ENCODE measurements at regions not wholly inside any gene's neighbourhood (a gene's known extent, or its start where the extent isn't known, plus 50 kb on each side); places are given as distances from the start of the nearest gene placed in this dataset.

GRCh38 chr6:150698391-150698790 lies 98.7 kb downstream of the PLEKHG1 start:
- no peaks in the 10 kb centered on the region for H3F3A ChIP-seq (ENCODE audit: low read depth)
- TF ChIP-seq EZH2phosphoT487 (IDR thresholded peaks at IDR 0.05; ENCODE audit: borderline replicate concordance) (no peak), CTCF (conservative IDR thresholded peaks at IDR 0.05; ENCODE audit: low read length) (no peak)
- no peak overlapping the region for H3K4me2 ChIP-seq (ENCODE audit: low read depth, low read length, poor library complexity, severe bottlenecking)
- no peaks in the 10 kb centered on the region for H3K27me3 ChIP-seq (ENCODE audit: insufficient read depth, low read length, poor library complexity, severe bottlenecking)
- H3K9ac ChIP-seq (ENCODE audit: low read depth, low read length, poor library complexity, severe bottlenecking), result no peak overlapping the region
- H3K79me2 ChIP-seq (ENCODE audit: insufficient read depth, low read length), result peaks cover 47% of the 10 kb centered on the region
- H3K4me1 ChIP-seq (ENCODE audit: insufficient read depth, low read length, poor library complexity, severe bottlenecking), result peaks cover 12% of the 10 kb centered on the region
- no peak overlapping the region for H3K4me3 ChIP-seq (ENCODE audit: low read length, poor library complexity, severe bottlenecking)
- H3K9me2 ChIP-seq (replicated peaks; ENCODE audit: low read depth, low read length), result no peaks in the 10 kb centered on the region
- peaks cover 2% of the 10 kb centered on the region; the same call in 1 of the 2 replicates for H3K36me3 ChIP-seq (ENCODE audit: insufficient read depth, low read length)
- H2AFZ ChIP-seq (ENCODE audit: low read length), result no peak overlapping the region
- peaks cover 13% of the 10 kb centered on the region for H4K20me1 ChIP-seq (ENCODE audit: insufficient read depth, low read length, poor library complexity, severe bottlenecking)
- no peaks in the 10 kb centered on the region for H3K9me3 ChIP-seq (ENCODE audit: insufficient read depth, low read depth, low read length)

DNA sequence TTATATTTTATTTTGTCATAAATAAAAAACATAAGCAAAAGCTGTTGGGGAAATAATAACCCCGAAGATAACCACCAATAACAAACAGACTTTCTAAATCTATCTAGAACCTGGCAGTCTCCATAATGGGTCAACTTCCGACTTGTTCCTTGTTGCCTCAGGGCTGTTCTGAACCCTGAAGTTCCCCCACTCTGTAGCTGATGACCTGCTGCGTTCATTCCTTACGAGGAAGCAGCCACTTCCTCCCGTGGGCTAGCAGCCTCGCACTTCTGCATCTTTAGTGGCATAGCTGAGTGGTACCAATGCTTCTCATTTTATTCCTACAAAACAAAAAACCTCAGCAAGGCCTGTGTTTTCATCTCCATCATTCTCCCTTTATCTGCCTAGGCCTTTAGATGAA lies 103.0 kb downstream of the PLEKHG1 start:
- H3F3A ChIP-seq (ENCODE audit: low read depth), result no peaks in the 10 kb centered on the region
- H2AFZ ChIP-seq (ENCODE audit: low read length), result no peak overlapping the region
- H3K9me3 ChIP-seq (ENCODE audit: insufficient read depth, low read depth, low read length), result no peaks in the 10 kb centered on the region
- H3K9me2 ChIP-seq (replicated peaks; ENCODE audit: low read depth, low read length), result no peaks in the 10 kb centered on the region
- H3K36me3 ChIP-seq (ENCODE audit: insufficient read depth, low read length), result no peaks in the 10 kb centered on the region; the same call in 1 of the 2 replicates
- H3K4me1 ChIP-seq (ENCODE audit: insufficient read depth, low read length, poor library complexity, severe bottlenecking), result peaks cover 13% of the 10 kb centered on the region
- peaks cover 66% of the 10 kb centered on the region for H3K79me2 ChIP-seq (ENCODE audit: insufficient read depth, low read length)
- H3K4me2 ChIP-seq (ENCODE audit: low read depth, low read length, poor library complexity, severe bottlenecking), result peak overlapping the region; percentile 12
- no peak overlapping the region for H3K4me3 ChIP-seq (ENCODE audit: low read length, poor library complexity, severe bottlenecking)
- H3K9ac ChIP-seq (ENCODE audit: low read depth, low read length, poor library complexity, severe bottlenecking), result no peak overlapping the region
- no peaks in the 10 kb centered on the region for H3K27me3 ChIP-seq (ENCODE audit: insufficient read depth, low read length, poor library complexity, severe bottlenecking)
- TF ChIP-seq CTCF (conservative IDR thresholded peaks at IDR 0.05; ENCODE audit: low read length), result no peak
- peaks cover 10% of the 10 kb centered on the region for H4K20me1 ChIP-seq (ENCODE audit: insufficient read depth, low read length, poor library complexity, severe bottlenecking)

- TF ChIP-seq CTCF (conservative IDR thresholded peaks at IDR 0.05; ENCODE audit: low read length) (no peak), EZH2phosphoT487 (IDR thresholded peaks at IDR 0.05; ENCODE audit: borderline replicate concordance) (no peak)
- no peaks in the 10 kb centered on the region for H3K9me3 ChIP-seq (ENCODE audit: insufficient read depth, low read depth, low read length)
- no peaks in the 10 kb centered on the region for H3F3A ChIP-seq (ENCODE audit: low read depth)
- no peak overlapping the region for H2AFZ ChIP-seq (ENCODE audit: low read length)
- H3K9me2 ChIP-seq (replicated peaks; ENCODE audit: low read depth, low read length), result no peaks in the 10 kb centered on the region
- no peaks in the 10 kb centered on the region; the same call in 1 of the 2 replicates for H3K36me3 ChIP-seq (ENCODE audit: insufficient read depth, low read length)
- H3K4me2 ChIP-seq (ENCODE audit: low read depth, low read length, poor library complexity, severe bottlenecking), result no peak overlapping the region
- no peak overlapping the region for H3K9ac ChIP-seq (ENCODE audit: low read depth, low read length, poor library complexity, severe bottlenecking)
- peaks cover 58% of the 10 kb centered on the region for H3K79me2 ChIP-seq (ENCODE audit: insufficient read depth, low read length)
- no peaks in the 10 kb centered on the region for H3K27me3 ChIP-seq (ENCODE audit: insufficient read depth, low read length, poor library complexity, severe bottlenecking)
- H3K4me1 ChIP-seq (ENCODE audit: insufficient read depth, low read length, poor library complexity, severe bottlenecking), result peaks cover 17% of the 10 kb centered on the region
- H3K4me3 ChIP-seq (ENCODE audit: low read length, poor library complexity, severe bottlenecking), result no peak overlapping the region
- H4K20me1 ChIP-seq (ENCODE audit: insufficient read depth, low read length, poor library complexity, severe bottlenecking), result peaks cover 13% of the 10 kb centered on the region
Measured at GRCh38 chr6:150704447-150705192, 104.9 kb downstream of the PLEKHG1 start.

Data from Loucy (cell line).